ENCODE measurements at regions not wholly inside any gene's neighbourhood (a gene's known extent, or its start where the extent isn't known, plus 50 kb on each side); places are given as distances from the start of the nearest gene placed in this dataset.

- Histone ChIP-seq H3K27me3 (replicated peaks; ENCODE audit: control insufficient read depth, insufficient read depth, low read length, poor library complexity, severe bottlenecking) (no peaks in the 10 kb centered on the region), H3K9me3 (ENCODE audit: control insufficient read depth, low read length) (no peaks in the 10 kb centered on the region), H3K4me3 (ENCODE audit: insufficient read depth, low read depth, low read length, poor library complexity, severe bottlenecking) (no peak overlapping the region), H3K27ac (ENCODE audit: insufficient read depth, low read length, poor library complexity, severe bottlenecking) (no peak overlapping the region), H3K36me3 (ENCODE audit: control insufficient read depth, insufficient read depth, low read length) (no peaks in the 10 kb centered on the region), H3K4me1 (ENCODE audit: control insufficient read depth, insufficient read depth, low read length, poor library complexity, severe bottlenecking) (no peaks in the 10 kb centered on the region)
- no peak for DNase-seq
These were observed 377.3 kb upstream of the SEMA6D start for GRCh38 chr15:47339800-47340570.

GRCh38 chr15:47340571-47340920 is 376.8 kb upstream of the SEMA6D start:
- Histone ChIP-seq H3K4me1 (ENCODE audit: control insufficient read depth, insufficient read depth, low read length, poor library complexity, severe bottlenecking) (no peaks in the 10 kb centered on the region), H3K36me3 (ENCODE audit: control insufficient read depth, insufficient read depth, low read length) (no peaks in the 10 kb centered on the region), H3K27me3 (replicated peaks; ENCODE audit: control insufficient read depth, insufficient read depth, low read length, poor library complexity, severe bottlenecking) (no peaks in the 10 kb centered on the region), H3K4me3 (ENCODE audit: insufficient read depth, low read depth, low read length, poor library complexity, severe bottlenecking) (no peak overlapping the region), H3K27ac (ENCODE audit: insufficient read depth, low read length, poor library complexity, severe bottlenecking) (no peak overlapping the region), H3K9me3 (ENCODE audit: control insufficient read depth, low read length) (no peaks in the 10 kb centered on the region)
- no peak for DNase-seq

GRCh38 chr15:47349179-47349578 is 368.1 kb upstream of the SEMA6D start:
- no peak overlapping the region for H3K27ac ChIP-seq (ENCODE audit: insufficient read depth, low read length, poor library complexity, severe bottlenecking)
- DNase-seq: no peak
- H3K4me1 ChIP-seq (ENCODE audit: control insufficient read depth, insufficient read depth, low read length, poor library complexity, severe bottlenecking): no peaks in the 10 kb centered on the region
- H3K9me3 ChIP-seq (ENCODE audit: control insufficient read depth, low read length): no peaks in the 10 kb centered on the region
- no peaks in the 10 kb centered on the region for H3K36me3 ChIP-seq (ENCODE audit: control insufficient read depth, insufficient read depth, low read length)
- no peak overlapping the region for H3K4me3 ChIP-seq (ENCODE audit: insufficient read depth, low read depth, low read length, poor library complexity, severe bottlenecking)
- H3K27me3 ChIP-seq (replicated peaks; ENCODE audit: control insufficient read depth, insufficient read depth, low read length, poor library complexity, severe bottlenecking): no peaks in the 10 kb centered on the region

GRCh38 chr15:47351501-47351900 is 365.8 kb upstream of the SEMA6D start:
- no peak for DNase-seq
- Histone ChIP-seq H3K4me3 (ENCODE audit: insufficient read depth, low read depth, low read length, poor library complexity, severe bottlenecking) (no peak overlapping the region), H3K27me3 (replicated peaks; ENCODE audit: control insufficient read depth, insufficient read depth, low read length, poor library complexity, severe bottlenecking) (no peaks in the 10 kb centered on the region), H3K4me1 (ENCODE audit: control insufficient read depth, insufficient read depth, low read length, poor library complexity, severe bottlenecking) (no peaks in the 10 kb centered on the region), H3K27ac (ENCODE audit: insufficient read depth, low read length, poor library complexity, severe bottlenecking) (no peak overlapping the region), H3K36me3 (ENCODE audit: control insufficient read depth, insufficient read depth, low read length) (no peaks in the 10 kb centered on the region), H3K9me3 (ENCODE audit: control insufficient read depth, low read length) (no peaks in the 10 kb centered on the region)

- H3K27ac ChIP-seq (ENCODE audit: insufficient read depth, low read length, poor library complexity, severe bottlenecking): no peak overlapping the region
- H3K27me3 ChIP-seq (replicated peaks; ENCODE audit: control insufficient read depth, insufficient read depth, low read length, poor library complexity, severe bottlenecking): no peaks in the 10 kb centered on the region
- no peaks in the 10 kb centered on the region for H3K9me3 ChIP-seq (ENCODE audit: control insufficient read depth, low read length)
- no peaks in the 10 kb centered on the region for H3K4me1 ChIP-seq (ENCODE audit: control insufficient read depth, insufficient read depth, low read length, poor library complexity, severe bottlenecking)
- no peak overlapping the region for H3K4me3 ChIP-seq (ENCODE audit: insufficient read depth, low read depth, low read length, poor library complexity, severe bottlenecking)
- DNase-seq: no peak
- no peaks in the 10 kb centered on the region for H3K36me3 ChIP-seq (ENCODE audit: control insufficient read depth, insufficient read depth, low read length)
These were observed 365.1 kb upstream of the SEMA6D start for GRCh38 chr15:47352217-47352616.

GRCh38 chr15:47355759-47356158 is 361.5 kb upstream of the SEMA6D start:
- no peak for DNase-seq
- H3K27ac ChIP-seq (ENCODE audit: insufficient read depth, low read length, poor library complexity, severe bottlenecking): no peak overlapping the region
- no peaks in the 10 kb centered on the region for H3K4me1 ChIP-seq (ENCODE audit: control insufficient read depth, insufficient read depth, low read length, poor library complexity, severe bottlenecking)
- no peaks in the 10 kb centered on the region for H3K27me3 ChIP-seq (replicated peaks; ENCODE audit: control insufficient read depth, insufficient read depth, low read length, poor library complexity, severe bottlenecking)
- no peaks in the 10 kb centered on the region for H3K9me3 ChIP-seq (ENCODE audit: control insufficient read depth, low read length)
- no peaks in the 10 kb centered on the region for H3K36me3 ChIP-seq (ENCODE audit: control insufficient read depth, insufficient read depth, low read length)
- no peak overlapping the region for H3K4me3 ChIP-seq (ENCODE audit: insufficient read depth, low read depth, low read length, poor library complexity, severe bottlenecking)

- H3K9me3 ChIP-seq (ENCODE audit: control insufficient read depth, low read length): no peaks in the 10 kb centered on the region
These were observed 361.0 kb upstream of the SEMA6D start for GRCh38 chr15:47356297-47356696.

GRCh38 chr15:47358876-47359275 is 358.4 kb upstream of the SEMA6D start:
- no peaks in the 10 kb centered on the region for H3K9me3 ChIP-seq (ENCODE audit: control insufficient read depth, low read length)
- no peak for DNase-seq
- H3K4me1 ChIP-seq (ENCODE audit: control insufficient read depth, insufficient read depth, low read length, poor library complexity, severe bottlenecking): no peaks in the 10 kb centered on the region
- no peaks in the 10 kb centered on the region for H3K36me3 ChIP-seq (ENCODE audit: control insufficient read depth, insufficient read depth, low read length)
- no peak overlapping the region for H3K27ac ChIP-seq (ENCODE audit: insufficient read depth, low read length, poor library complexity, severe bottlenecking)
- no peaks in the 10 kb centered on the region for H3K27me3 ChIP-seq (replicated peaks; ENCODE audit: control insufficient read depth, insufficient read depth, low read length, poor library complexity, severe bottlenecking)
- no peak overlapping the region for H3K4me3 ChIP-seq (ENCODE audit: insufficient read depth, low read depth, low read length, poor library complexity, severe bottlenecking)

More at GRCh38 chr15:47356297-47356696, 361.0 kb upstream of the SEMA6D start:
- Histone ChIP-seq H3K4me3 (ENCODE audit: insufficient read depth, low read depth, low read length, poor library complexity, severe bottlenecking) (no peak overlapping the region), H3K36me3 (ENCODE audit: control insufficient read depth, insufficient read depth, low read length) (no peaks in the 10 kb centered on the region), H3K27ac (ENCODE audit: insufficient read depth, low read length, poor library complexity, severe bottlenecking) (no peak overlapping the region), H3K27me3 (replicated peaks; ENCODE audit: control insufficient read depth, insufficient read depth, low read length, poor library complexity, severe bottlenecking) (no peaks in the 10 kb centered on the region), H3K4me1 (ENCODE audit: control insufficient read depth, insufficient read depth, low read length, poor library complexity, severe bottlenecking) (no peaks in the 10 kb centered on the region)
- DNase-seq: no peak

GRCh38 chr15:47360305-47360704 is 357.0 kb upstream of the SEMA6D start:
- no peaks in the 10 kb centered on the region for H3K36me3 ChIP-seq (ENCODE audit: control insufficient read depth, insufficient read depth, low read length)
- H3K4me1 ChIP-seq (ENCODE audit: control insufficient read depth, insufficient read depth, low read length, poor library complexity, severe bottlenecking): no peaks in the 10 kb centered on the region
- DNase-seq: no peak
- H3K27me3 ChIP-seq (replicated peaks; ENCODE audit: control insufficient read depth, insufficient read depth, low read length, poor library complexity, severe bottlenecking): no peaks in the 10 kb centered on the region
- H3K4me3 ChIP-seq (ENCODE audit: insufficient read depth, low read depth, low read length, poor library complexity, severe bottlenecking): no peak overlapping the region
- H3K9me3 ChIP-seq (ENCODE audit: control insufficient read depth, low read length): no peaks in the 10 kb centered on the region
- no peak overlapping the region for H3K27ac ChIP-seq (ENCODE audit: insufficient read depth, low read length, poor library complexity, severe bottlenecking)

GRCh38 chr15:47362118-47362905 is 355.0 kb upstream of the SEMA6D start:
- no peaks in the 10 kb centered on the region for H3K9me3 ChIP-seq (ENCODE audit: control insufficient read depth, low read length)
- no peaks in the 10 kb centered on the region for H3K27me3 ChIP-seq (replicated peaks; ENCODE audit: control insufficient read depth, insufficient read depth, low read length, poor library complexity, severe bottlenecking)
- H3K4me3 ChIP-seq (ENCODE audit: insufficient read depth, low read depth, low read length, poor library complexity, severe bottlenecking): no peak overlapping the region
- no peak overlapping the region for H3K27ac ChIP-seq (ENCODE audit: insufficient read depth, low read length, poor library complexity, severe bottlenecking)
- H3K36me3 ChIP-seq (ENCODE audit: control insufficient read depth, insufficient read depth, low read length): no peaks in the 10 kb centered on the region
- no peak for DNase-seq
- H3K4me1 ChIP-seq (ENCODE audit: control insufficient read depth, insufficient read depth, low read length, poor library complexity, severe bottlenecking): no peaks in the 10 kb centered on the region
